ENCODE measurements at regions not wholly inside any gene's neighbourhood (a gene's known extent, or its start where the extent isn't known, plus 50 kb on each side); places are given as distances from the start of the nearest gene placed in this dataset.

DNA sequence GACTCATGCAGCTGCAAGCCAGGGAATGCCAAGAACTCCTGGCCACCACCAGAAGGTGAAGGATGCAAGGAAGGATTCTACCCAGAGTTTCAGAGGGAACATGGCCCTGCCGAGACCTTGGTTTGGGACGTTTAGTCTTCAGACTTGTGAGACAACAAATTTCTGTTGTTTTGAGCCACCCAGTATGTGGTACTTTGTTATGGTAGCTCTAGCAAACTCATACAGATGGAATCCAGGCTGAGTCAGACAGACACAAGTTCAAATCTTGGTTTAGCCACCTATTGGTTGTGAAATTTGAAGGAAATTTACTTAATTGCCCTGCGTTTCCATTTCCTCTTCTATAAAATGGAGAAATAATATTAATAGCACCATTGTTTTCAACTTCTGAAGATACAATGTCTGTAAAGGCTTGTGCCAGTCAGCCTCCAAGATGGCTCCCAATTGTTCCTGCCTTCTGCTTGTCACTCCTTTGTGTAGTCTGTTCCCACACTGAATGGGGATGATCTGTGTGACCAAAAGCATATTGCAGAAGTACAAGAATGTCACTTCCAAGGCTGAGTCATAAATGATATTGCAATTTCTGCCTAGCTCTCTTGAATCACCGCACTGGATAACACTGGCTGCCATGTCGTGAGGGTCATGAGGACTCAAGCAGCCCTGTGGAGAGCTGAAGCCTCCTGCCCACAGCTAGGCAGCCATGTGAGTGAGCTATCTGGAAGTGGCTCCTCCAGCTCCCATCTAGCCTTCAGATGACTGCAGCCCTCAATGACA is 223.5 kb upstream of the PROK2 start:
- TF ChIP-seq, protein P1, sequence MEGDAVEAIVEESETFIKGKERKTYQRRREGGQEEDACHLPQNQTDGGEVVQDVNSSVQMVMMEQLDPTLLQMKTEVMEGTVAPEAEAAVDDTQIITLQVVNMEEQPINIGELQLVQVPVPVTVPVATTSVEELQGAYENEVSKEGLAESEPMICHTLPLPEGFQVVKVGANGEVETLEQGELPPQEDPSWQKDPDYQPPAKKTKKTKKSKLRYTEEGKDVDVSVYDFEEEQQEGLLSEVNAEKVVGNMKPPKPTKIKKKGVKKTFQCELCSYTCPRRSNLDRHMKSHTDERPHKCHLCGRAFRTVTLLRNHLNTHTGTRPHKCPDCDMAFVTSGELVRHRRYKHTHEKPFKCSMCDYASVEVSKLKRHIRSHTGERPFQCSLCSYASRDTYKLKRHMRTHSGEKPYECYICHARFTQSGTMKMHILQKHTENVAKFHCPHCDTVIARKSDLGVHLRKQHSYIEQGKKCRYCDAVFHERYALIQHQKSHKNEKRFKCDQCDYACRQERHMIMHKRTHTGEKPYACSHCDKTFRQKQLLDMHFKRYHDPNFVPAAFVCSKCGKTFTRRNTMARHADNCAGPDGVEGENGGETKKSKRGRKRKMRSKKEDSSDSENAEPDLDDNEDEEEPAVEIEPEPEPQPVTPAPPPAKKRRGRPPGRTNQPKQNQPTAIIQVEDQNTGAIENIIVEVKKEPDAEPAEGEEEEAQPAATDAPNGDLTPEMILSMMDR (IDR thresholded peaks at IDR 0.05): no peak
- no peak for TF ChIP-seq EP300 (IDR thresholded peaks at IDR 0.05)
- no peak for TF ChIP-seq POLR2A (IDR thresholded peaks at IDR 0.05)
- TF ChIP-seq POLR2AphosphoS5 (IDR thresholded peaks at IDR 0.05): no peak

Data from gastroesophageal sphincter (tissue), 3 donors.